ENCODE measurements at regions not wholly inside any gene's neighbourhood (a gene's known extent, or its start where the extent isn't known, plus 50 kb on each side); places are given as distances from the start of the nearest gene placed in this dataset.

DNA sequence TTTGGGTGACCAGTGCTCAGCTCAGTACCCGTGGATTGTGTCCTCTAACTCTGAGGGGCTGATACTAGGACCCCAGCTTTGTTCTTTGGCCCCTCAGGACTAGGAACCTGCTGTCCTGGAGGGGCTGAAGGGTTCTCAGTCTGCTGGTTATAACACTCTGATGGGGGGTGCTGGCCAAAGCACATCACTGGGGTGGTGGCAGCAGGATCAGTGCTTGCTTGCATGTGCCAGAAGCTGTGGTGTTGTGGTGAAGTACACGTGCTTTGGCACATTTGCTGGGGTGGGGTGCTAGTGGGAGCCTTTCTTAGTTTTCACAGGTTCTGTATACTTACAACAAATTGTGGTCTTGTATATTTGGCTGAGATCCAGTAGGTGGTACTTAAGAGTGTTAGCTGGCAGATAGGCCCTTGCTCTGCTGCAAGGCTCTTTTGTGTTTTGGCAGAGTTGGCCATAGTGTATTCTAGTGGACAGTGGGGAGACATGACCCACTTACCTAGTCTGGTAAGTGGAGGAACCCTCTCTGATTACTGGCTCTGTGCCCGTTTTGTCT lies 344.3 kb downstream of the EDEM1 start:
- Histone ChIP-seq H3K4me3 (no peak overlapping the region), H3K9me3 (peaks cover 0 to 3% (median 0%) of the 10 kb centered on the region in 8 donors), H3K27ac (no peak overlapping the region), H3K27me3 (replicated peaks in 1 of 7) (peaks cover 0 to 18% (median 0%) of the 10 kb centered on the region in 7 donors), H3K4me1 (no peaks in the 10 kb centered on the region), H3K36me3 (no peaks in the 10 kb centered on the region)
- intact Hi-C loops (cut with DNase I; ENCODE audit: low total_unique reads): no loop called here
- TF ChIP-seq POLR2AphosphoS5 (IDR thresholded peaks at IDR 0.05): no peak
- no peak for TF ChIP-seq POLR2A (IDR thresholded peaks at IDR 0.05)
- TF ChIP-seq, protein P1, sequence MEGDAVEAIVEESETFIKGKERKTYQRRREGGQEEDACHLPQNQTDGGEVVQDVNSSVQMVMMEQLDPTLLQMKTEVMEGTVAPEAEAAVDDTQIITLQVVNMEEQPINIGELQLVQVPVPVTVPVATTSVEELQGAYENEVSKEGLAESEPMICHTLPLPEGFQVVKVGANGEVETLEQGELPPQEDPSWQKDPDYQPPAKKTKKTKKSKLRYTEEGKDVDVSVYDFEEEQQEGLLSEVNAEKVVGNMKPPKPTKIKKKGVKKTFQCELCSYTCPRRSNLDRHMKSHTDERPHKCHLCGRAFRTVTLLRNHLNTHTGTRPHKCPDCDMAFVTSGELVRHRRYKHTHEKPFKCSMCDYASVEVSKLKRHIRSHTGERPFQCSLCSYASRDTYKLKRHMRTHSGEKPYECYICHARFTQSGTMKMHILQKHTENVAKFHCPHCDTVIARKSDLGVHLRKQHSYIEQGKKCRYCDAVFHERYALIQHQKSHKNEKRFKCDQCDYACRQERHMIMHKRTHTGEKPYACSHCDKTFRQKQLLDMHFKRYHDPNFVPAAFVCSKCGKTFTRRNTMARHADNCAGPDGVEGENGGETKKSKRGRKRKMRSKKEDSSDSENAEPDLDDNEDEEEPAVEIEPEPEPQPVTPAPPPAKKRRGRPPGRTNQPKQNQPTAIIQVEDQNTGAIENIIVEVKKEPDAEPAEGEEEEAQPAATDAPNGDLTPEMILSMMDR (IDR thresholded peaks at IDR 0.05 in 8 of 11, conservative IDR thresholded peaks at IDR 0.05 in 3 of 11): no peak
- no peak for DNase-seq
- WGBS, 5 donors: 57 to 78% (median 69%) methylated on average over 2 to 3 of the region's 3 CpGs

DNA sequence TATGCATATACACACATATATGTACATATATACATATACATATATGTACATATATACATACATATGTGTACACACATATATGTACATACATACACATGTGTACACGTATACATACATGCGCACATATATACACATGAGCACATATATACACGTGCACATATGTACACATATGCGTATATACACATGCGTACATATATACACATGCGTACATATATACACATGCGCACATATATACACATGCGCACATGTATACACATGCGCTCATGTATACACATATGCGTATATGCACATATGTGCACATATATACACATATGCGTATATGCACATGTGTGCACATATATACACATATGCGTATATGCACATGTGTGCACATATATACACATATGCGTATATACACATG lies 353.0 kb downstream of the EDEM1 start:
- no peak overlapping the region for H3K4me3 ChIP-seq
- H3K4me1 ChIP-seq: no peaks in the 10 kb centered on the region
- no peaks in the 10 kb centered on the region for H3K36me3 ChIP-seq
- DNase-seq: no peak
- intact Hi-C loops (cut with DNase I; ENCODE audit: low total_unique reads): no loop called here
- H3K27me3 ChIP-seq (replicated peaks in 1 of 7): no peaks in the 10 kb centered on the region
- H3K27ac ChIP-seq: no peak overlapping the region
- 91 to 95% (median 94%) methylated on average over 13 of the region's 13 CpGs for WGBS, 5 donors
- TF ChIP-seq POLR2A (IDR thresholded peaks at IDR 0.05): no peak
- no peak for TF ChIP-seq POLR2AphosphoS5 (IDR thresholded peaks at IDR 0.05)
- TF ChIP-seq, protein P1 (IDR thresholded peaks at IDR 0.05 in 8 of 11, conservative IDR thresholded peaks at IDR 0.05 in 3 of 11): no peak
- H3K9me3 ChIP-seq: peaks cover 3 to 29% (median 21%) of the 10 kb centered on the region in 8 donors

DNA sequence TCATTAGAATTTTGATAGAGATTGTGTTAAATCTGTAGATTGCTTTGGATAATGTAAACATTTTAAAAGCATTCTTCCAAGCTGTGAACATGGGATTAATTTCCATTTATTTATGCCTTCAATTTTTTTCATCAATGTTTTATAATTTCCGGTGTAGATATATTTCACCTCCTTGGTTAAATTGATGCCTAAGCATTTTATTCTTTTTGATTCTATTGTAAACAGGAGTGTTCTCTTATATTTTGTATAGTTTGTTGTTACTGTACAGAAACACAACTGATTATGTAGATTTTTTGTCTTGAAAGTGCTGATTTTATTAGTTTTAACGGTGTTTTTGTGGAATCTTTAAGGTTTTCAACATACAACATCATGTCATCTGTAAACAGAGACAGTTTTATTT lies 355.0 kb downstream of the EDEM1 start:
- no peaks in the 10 kb centered on the region for H3K4me1 ChIP-seq
- intact Hi-C loops (cut with DNase I; ENCODE audit: low total_unique reads): no loop called here
- H3K4me3 ChIP-seq: no peak overlapping the region
- H3K27me3 ChIP-seq (replicated peaks in 1 of 7): no peaks in the 10 kb centered on the region
- H3K27ac ChIP-seq: no peak overlapping the region
- no peak for DNase-seq
- WGBS, 5 donors: 72 to 89% (median 82%) methylated on average over 2 of the region's 2 CpGs
- H3K36me3 ChIP-seq: no peaks in the 10 kb centered on the region
- H3K9me3 ChIP-seq: peaks cover 3 to 47% (median 39%) of the 10 kb centered on the region in 8 donors
- TF ChIP-seq POLR2AphosphoS5 (IDR thresholded peaks at IDR 0.05) (no peak), POLR2A (IDR thresholded peaks at IDR 0.05) (no peak)
- TF ChIP-seq, protein P1 (IDR thresholded peaks at IDR 0.05 in 8 of 11, conservative IDR thresholded peaks at IDR 0.05 in 3 of 11): no peak

- intact Hi-C loops (cut with DNase I; ENCODE audit: low total_unique reads): no loop called here
- TF ChIP-seq POLR2AphosphoS5 (IDR thresholded peaks at IDR 0.05): no peak
- no peak for TF ChIP-seq POLR2A (IDR thresholded peaks at IDR 0.05)
- TF ChIP-seq, protein P1 (IDR thresholded peaks at IDR 0.05 in 8 of 11, conservative IDR thresholded peaks at IDR 0.05 in 3 of 11): no peak
- Histone ChIP-seq H3K9me3 (peaks cover 3 to 48% (median 39%) of the 10 kb centered on the region in 8 donors), H3K4me1 (no peaks in the 10 kb centered on the region), H3K4me3 (no peak overlapping the region), H3K27ac (no peak overlapping the region), H3K36me3 (no peaks in the 10 kb centered on the region), H3K27me3 (replicated peaks in 1 of 7) (no peaks in the 10 kb centered on the region)
- whole genome bisulfite sequencing, 5 donors: 26 to 97% (median 90%) methylated on average over 1 of the region's 1 CpG
- DNase-seq: no peak
These were observed 355.5 kb downstream of the EDEM1 start for GRCh38 chr3:5543047-5543446.

All from spleen (tissue), 11 donors.